WTC11 (cell line): ENCODE measurements at regions not wholly inside any gene's neighbourhood (a gene's known extent, or its start where the extent isn't known, plus 50 kb on each side); places are given as distances from the start of the nearest gene placed in this dataset.

ENCODE experiments used
- ATAC-seq: fragments of 200-7000 bp; cut with Tn5 transposase; 2 replicates; pipeline ENCODE4 v1.10.0; 2021; ENCODE audit warnings: mild to moderate bottlenecking, moderate library complexity
- CTCF ChIA-PET: fragments of 300-600 bp; sonication (Branson Sonifier 250); formaldehyde crosslinking; loops from one replicate; lab custom pipeline; 2021; ENCODE audit warnings: antibody characterized with exemption; lab: Charles Lee
- POLR2A ChIA-PET: fragments of 350-600 bp; sonication (Branson Sonifier 250); formaldehyde crosslinking; loops from one replicate; lab custom pipeline; 2021; ENCODE audit warnings: antibody characterized with exemption; lab: Charles Lee
- DNase-seq: peaks from one replicate; pipeline ENCODE4 v3.0.0; 2021; ENCODE audit warnings: low spot score
- H3K27ac Mint-ChIP-seq: 2 replicates; pipeline ENCODE4 v1.8.0; 2021; ENCODE audit warnings: mixed read lengths
- H3K27me3 Mint-ChIP-seq: 2 replicates; pipeline ENCODE4 v1.8.0; 2021; ENCODE audit warnings: low read depth, mild to moderate bottlenecking, moderate library complexity, mixed read lengths
- H3K36me3 Mint-ChIP-seq: 2 replicates; pipeline ENCODE4 v1.8.0; 2021; ENCODE audit warnings: mixed read lengths
- H3K4me1 Mint-ChIP-seq: 2 replicates; pipeline ENCODE4 v1.8.0; 2022; ENCODE audit warnings: mixed read lengths
- H3K4me3 Mint-ChIP-seq: 2 replicates; pipeline ENCODE4 v1.8.0; 2021; ENCODE audit warnings: mild to moderate bottlenecking, moderate library complexity, mixed read lengths
- H3K9me3 Mint-ChIP-seq: 2 replicates; pipeline ENCODE4 v1.8.0; 2021; ENCODE audit warnings: mixed read lengths
- ATF3 ChIP-seq: sonication (generic); formaldehyde crosslinking; conservative IDR thresholded peaks from 2 replicates; pipeline ENCODE4 v1.8.1; 2022; ENCODE audit warnings: mild to moderate bottlenecking, missing genetic modification reagents
- CBFB ChIP-seq: sonication (generic); formaldehyde crosslinking; IDR thresholded peaks from 2 replicates; pipeline ENCODE4 v1.8.1; 2022; ENCODE audit warnings: mild to moderate bottlenecking, low read depth, missing genetic modification reagents
- CDX4 ChIP-seq: fragments of 250-450 bp; sonication (Bioruptor Pico); IDR thresholded peaks from 2 replicates; pipeline ENCODE4 v1.9.0; 2021; ENCODE audit warnings: moderate library complexity, mild to moderate bottlenecking, inconsistent platforms, borderline replicate concordance
- E2F4 ChIP-seq: sonication (generic); formaldehyde crosslinking; IDR thresholded peaks from 2 replicates; pipeline ENCODE4 v1.8.1; 2022; ENCODE audit warnings: low read depth, mild to moderate bottlenecking, moderate library complexity, missing genetic modification reagents, borderline replicate concordance
- ELF4 ChIP-seq: sonication (generic); formaldehyde crosslinking; IDR thresholded peaks from 2 replicates; pipeline ENCODE4 v1.8.1; 2022; ENCODE audit warnings: low read depth, mild to moderate bottlenecking, moderate library complexity, missing genetic modification reagents
- ESRRA ChIP-seq: sonication (generic); formaldehyde crosslinking; IDR thresholded peaks from 2 replicates; pipeline ENCODE4 v1.8.1; 2022; ENCODE audit warnings: mild to moderate bottlenecking, missing genetic modification reagents, borderline replicate concordance
- FOXJ3 ChIP-seq: sonication (generic); formaldehyde crosslinking; IDR thresholded peaks from 2 replicates; pipeline ENCODE4 v1.9.0; 2021; ENCODE audit warnings: missing genetic modification reagents, mild to moderate bottlenecking, borderline replicate concordance
- HMGA2 ChIP-seq: fragments of 250-450 bp; sonication (Bioruptor Pico); IDR thresholded peaks from 2 replicates; pipeline ENCODE4 v1.4.0; 2021; ENCODE audit warnings: mild to moderate bottlenecking, moderate library complexity
- NR1H2 ChIP-seq: sonication (generic); formaldehyde crosslinking; IDR thresholded peaks from 2 replicates; pipeline ENCODE4 v1.9.0; 2021; ENCODE audit warnings: mild to moderate bottlenecking, moderate library complexity, missing genetic modification reagents
- SMAD4 ChIP-seq: sonication (generic); formaldehyde crosslinking; IDR thresholded peaks from 2 replicates; pipeline ENCODE4 v1.8.0; 2022; ENCODE audit warnings: mild to moderate bottlenecking, missing genetic modification reagents
- ZNF232 ChIP-seq: sonication (generic); formaldehyde crosslinking; IDR thresholded peaks from 2 replicates; pipeline ENCODE4 v1.8.0; 2022; ENCODE audit warnings: mild to moderate bottlenecking, missing genetic modification reagents
- ZNF263 ChIP-seq: sonication (generic); formaldehyde crosslinking; IDR thresholded peaks from 2 replicates; pipeline ENCODE4 v1.8.1; 2022; ENCODE audit warnings: low read depth, mild to moderate bottlenecking, moderate library complexity, missing genetic modification reagents
- ZNF317 ChIP-seq: sonication (generic); formaldehyde crosslinking; IDR thresholded peaks from 2 replicates; pipeline ENCODE4 v1.8.1; 2023; ENCODE audit warnings: low read depth, mild to moderate bottlenecking, moderate library complexity, missing genetic modification reagents, borderline replicate concordance
- ZNF423 ChIP-seq: fragments of 250-450 bp; sonication (Bioruptor Pico); IDR thresholded peaks from 2 replicates; pipeline ENCODE4 v2.1.2; 2022; ENCODE audit warnings: mild to moderate bottlenecking, moderate library complexity
- ZNF512 ChIP-seq: sonication (generic); formaldehyde crosslinking; IDR thresholded peaks from 2 replicates; pipeline ENCODE4 v1.8.1; 2022; ENCODE audit warnings: missing genetic modification reagents, borderline replicate concordance
- ZSCAN18 ChIP-seq: fragments of 250-450 bp; sonication (Bioruptor Pico); IDR thresholded peaks from 2 replicates; pipeline ENCODE4 v2.1.2; 2022; ENCODE audit warnings: mild to moderate bottlenecking, moderate library complexity
- TF ChIP-seq, protein P1 (sequence below): sonication (generic); formaldehyde crosslinking; IDR thresholded peaks from 2 replicates; pipeline ENCODE4 v1.8.1; 2022; ENCODE audit warnings: low read depth, missing genetic modification reagents, borderline replicate concordance
- TF ChIP-seq, protein P2 (sequence below): fragments of 200-600 bp; IDR thresholded peaks from 2 replicates; pipeline ENCODE4 v1.8.0; 2022; ENCODE audit warnings: antibody characterized with exemption
- TF ChIP-seq, protein P3 (sequence below): fragments of 250-450 bp; sonication (Bioruptor Pico); conservative IDR thresholded peaks from 2 replicates; pipeline ENCODE4 v1.9.0; 2021; ENCODE audit warnings: mild to moderate bottlenecking

DNA sequence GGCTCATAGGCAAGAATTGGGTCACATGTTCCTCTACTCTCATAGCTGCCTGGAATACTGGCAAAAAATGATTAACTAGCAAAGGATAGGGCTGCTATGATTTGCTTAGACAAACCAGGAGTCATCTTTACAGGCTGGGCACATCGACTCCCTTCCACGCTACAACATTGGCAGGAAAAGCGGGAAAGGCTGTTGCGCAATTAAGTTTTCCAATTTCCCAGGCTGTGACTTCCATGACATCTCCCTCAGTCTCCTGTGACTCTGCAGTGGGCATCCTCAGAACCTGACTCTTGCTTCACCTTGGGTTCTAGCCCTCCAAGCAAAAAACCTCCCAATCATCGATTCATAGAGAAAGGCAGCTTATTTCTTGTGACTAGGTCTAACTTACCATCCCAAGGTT lies 184.5 kb upstream of the E2F7 start:
- CTCF ChIA-PET, result no interaction called here
- TF ChIP-seq HMGA2 (CRISPR knock-in tag) (no peak), ZNF263 (CRISPR knock-in tag) (no peak), ZNF232 (CRISPR knock-in tag) (no peak), E2F4 (CRISPR knock-in tag) (no peak), FOXJ3 (no peak), SMAD4 (CRISPR knock-in tag) (no peak), ZNF317 (no peak)
- TF ChIP-seq, protein P1, sequence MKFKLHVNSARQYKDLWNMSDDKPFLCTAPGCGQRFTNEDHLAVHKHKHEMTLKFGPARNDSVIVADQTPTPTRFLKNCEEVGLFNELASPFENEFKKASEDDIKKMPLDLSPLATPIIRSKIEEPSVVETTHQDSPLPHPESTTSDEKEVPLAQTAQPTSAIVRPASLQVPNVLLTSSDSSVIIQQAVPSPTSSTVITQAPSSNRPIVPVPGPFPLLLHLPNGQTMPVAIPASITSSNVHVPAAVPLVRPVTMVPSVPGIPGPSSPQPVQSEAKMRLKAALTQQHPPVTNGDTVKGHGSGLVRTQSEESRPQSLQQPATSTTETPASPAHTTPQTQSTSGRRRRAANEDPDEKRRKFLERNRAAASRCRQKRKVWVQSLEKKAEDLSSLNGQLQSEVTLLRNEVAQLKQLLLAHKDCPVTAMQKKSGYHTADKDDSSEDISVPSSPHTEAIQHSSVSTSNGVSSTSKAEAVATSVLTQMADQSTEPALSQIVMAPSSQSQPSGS, result no peak
- no peaks in the 10 kb centered on the region for H3K9me3 Mint-ChIP-seq
- H3K27ac Mint-ChIP-seq, result no peak overlapping the region
- no peaks in the 10 kb centered on the region for H3K36me3 Mint-ChIP-seq
- peaks cover 4% of the 10 kb centered on the region; the same call in 1 of the 2 replicates for H3K4me1 Mint-ChIP-seq
- POLR2A ChIA-PET, result no interaction called here
- ATAC-seq (no peak), DNase-seq (no peak)
- H3K4me3 Mint-ChIP-seq, result no peak overlapping the region
- no peaks in the 10 kb centered on the region for H3K27me3 Mint-ChIP-seq

- Mint-ChIP-seq H3K27ac (no peak overlapping the region), H3K36me3 (no peaks in the 10 kb centered on the region), H3K27me3 (no peaks in the 10 kb centered on the region), H3K9me3 (no peaks in the 10 kb centered on the region), H3K4me1 (peaks cover 4% of the 10 kb centered on the region; the same call in 1 of the 2 replicates), H3K4me3 (no peak overlapping the region)
- CTCF ChIA-PET, result no interaction called here
- POLR2A ChIA-PET, result no interaction called here
- DNase-seq, result no peak
- no peak for ATAC-seq
- no peak for TF ChIP-seq CBFB
- TF ChIP-seq ZNF423 (CRISPR knock-in tag), result no peak
- TF ChIP-seq ESRRA (CRISPR knock-in tag), result no peak
- TF ChIP-seq, protein P2, sequence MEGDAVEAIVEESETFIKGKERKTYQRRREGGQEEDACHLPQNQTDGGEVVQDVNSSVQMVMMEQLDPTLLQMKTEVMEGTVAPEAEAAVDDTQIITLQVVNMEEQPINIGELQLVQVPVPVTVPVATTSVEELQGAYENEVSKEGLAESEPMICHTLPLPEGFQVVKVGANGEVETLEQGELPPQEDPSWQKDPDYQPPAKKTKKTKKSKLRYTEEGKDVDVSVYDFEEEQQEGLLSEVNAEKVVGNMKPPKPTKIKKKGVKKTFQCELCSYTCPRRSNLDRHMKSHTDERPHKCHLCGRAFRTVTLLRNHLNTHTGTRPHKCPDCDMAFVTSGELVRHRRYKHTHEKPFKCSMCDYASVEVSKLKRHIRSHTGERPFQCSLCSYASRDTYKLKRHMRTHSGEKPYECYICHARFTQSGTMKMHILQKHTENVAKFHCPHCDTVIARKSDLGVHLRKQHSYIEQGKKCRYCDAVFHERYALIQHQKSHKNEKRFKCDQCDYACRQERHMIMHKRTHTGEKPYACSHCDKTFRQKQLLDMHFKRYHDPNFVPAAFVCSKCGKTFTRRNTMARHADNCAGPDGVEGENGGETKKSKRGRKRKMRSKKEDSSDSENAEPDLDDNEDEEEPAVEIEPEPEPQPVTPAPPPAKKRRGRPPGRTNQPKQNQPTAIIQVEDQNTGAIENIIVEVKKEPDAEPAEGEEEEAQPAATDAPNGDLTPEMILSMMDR, result no peak
- no peak for TF ChIP-seq ZSCAN18 (CRISPR knock-in tag)
- TF ChIP-seq ZNF512, result no peak
- no peak for TF ChIP-seq CDX4 (CRISPR knock-in tag)
- TF ChIP-seq NR1H2 (CRISPR knock-in tag), result no peak
- TF ChIP-seq ATF3 (CRISPR knock-in tag), result no peak
- TF ChIP-seq ELF4 (CRISPR knock-in tag), result no peak
- TF ChIP-seq, protein P3, sequence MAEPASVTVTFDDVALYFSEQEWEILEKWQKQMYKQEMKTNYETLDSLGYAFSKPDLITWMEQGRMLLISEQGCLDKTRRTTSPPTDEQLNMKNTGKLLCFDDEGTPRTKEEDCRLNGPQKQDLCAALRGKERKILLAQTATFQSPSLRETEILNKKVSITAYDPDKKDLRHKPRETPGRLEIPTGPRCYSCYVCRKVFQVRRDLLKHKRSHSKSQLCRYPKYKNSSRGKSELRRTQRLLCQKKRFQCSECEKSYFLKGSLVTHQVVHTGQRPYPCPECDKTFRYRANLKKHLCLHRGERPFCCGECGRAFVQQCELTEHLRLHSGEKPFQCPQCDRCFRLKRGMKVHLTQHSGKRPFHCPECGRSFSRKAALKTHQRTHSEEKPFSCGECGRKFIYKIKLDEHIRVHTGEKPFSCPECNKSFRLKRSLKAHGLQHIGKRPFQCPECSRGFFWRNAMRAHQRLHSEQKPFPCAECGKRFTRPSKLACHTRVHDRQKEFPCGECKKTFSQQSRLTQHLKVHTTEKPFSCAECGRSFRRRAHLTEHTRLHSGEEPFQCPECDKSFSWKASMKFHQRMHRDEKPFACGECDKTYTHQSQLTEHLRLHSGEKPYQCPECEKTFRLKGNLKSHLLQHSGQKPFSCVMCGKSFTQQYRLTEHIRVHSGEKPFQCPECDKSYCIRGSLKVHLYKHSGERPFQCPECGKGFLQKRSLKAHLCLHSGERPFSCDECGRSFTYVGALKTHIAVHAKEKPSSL (CRISPR knock-in tag), result no peak
Observed at GRCh38 chr12:77248036-77248435, 182.7 kb upstream of the E2F7 start.
